ENCODE measurements at regions not wholly inside any gene's neighbourhood (a gene's known extent, or its start where the extent isn't known, plus 50 kb on each side); places are given as distances from the start of the nearest gene placed in this dataset.

- TF ChIP-seq ZNF280D (CRISPR knock-in tag; IDR thresholded peaks at IDR 0.05) (no peak), KLF13 (CRISPR knock-in tag; IDR thresholded peaks at IDR 0.05) (no peak)
Observed at GRCh38 chrX:7409866-7410265, 261.9 kb upstream of the PUDP start (continued).

GRCh38 chrX:7399373-7399772 lies 251.4 kb upstream of the PUDP start:
- DNase-seq (ENCODE audit: low spot score) = no peak
- H3K4me1 ChIP-seq (ENCODE audit: insufficient read depth, low read length) = no peaks in the 10 kb centered on the region
- H3K4me2 ChIP-seq (ENCODE audit: low read depth, low read length) = no peak overlapping the region
- 28% methylated on average over 2 of the region's 2 CpGs for WGBS (ENCODE audit: low lambda C conversion rate)
- TF ChIP-seq MEF2D (CRISPR knock-in tag; IDR thresholded peaks at IDR 0.05) (no peak), MED13 (CRISPR knock-in tag; IDR thresholded peaks at IDR 0.05) (no peak), CTCF (CRISPR knock-in tag; IDR thresholded peaks at IDR 0.05) (no peak)
- no TSS peak for BruUV-seq (replicated peaks)
- no peak for ATAC-seq
- no peak overlapping the region for H3K9ac ChIP-seq (ENCODE audit: insufficient read depth, low read depth, low read length)
- no peak for FAIRE-seq
- no peak overlapping the region for H3K4me3 ChIP-seq (replicated peaks in 1 of 3; ENCODE audit: insufficient read depth in 1 of 3, low read depth in 2 of 3, low read length in 3 of 3)
- intact Hi-C loops (cut with micrococcal nuclease; ENCODE audit: unreplicated experiment) (no loop called here), in situ Hi-C loops (cut with HindIII; ENCODE audit: extremely low pct_ligation_motif_present, low pct_unique_long_range_greater_than_20kb) (no loop called here)
- H3K36me3 ChIP-seq (replicated peaks in 1 of 2; ENCODE audit: control insufficient read depth in 1 of 2, insufficient read depth in 2 of 2, low read length in 2 of 2) = no peaks in the 10 kb centered on the region
- H4K20me1 ChIP-seq (ENCODE audit: insufficient read depth, low read length) = no peaks in the 10 kb centered on the region
- H2AFZ ChIP-seq (ENCODE audit: low read length) = no peak overlapping the region
- no peaks in the 10 kb centered on the region for H3K9me3 ChIP-seq (ENCODE audit: low read length)
- H3K27me3 ChIP-seq (ENCODE audit: control insufficient read depth in 1 of 2, insufficient read depth in 2 of 2, low read length in 2 of 2) = no peaks in the 10 kb centered on the region
- H3K27ac ChIP-seq (ENCODE audit: extremely low read length, insufficient read depth, low read length) = no peak overlapping the region
- ChIA-PET POLR2A (no interaction called here), CTCF (ENCODE audit: low intra/inter-chr PET ratio, low total read pairs) (no interaction called here)
- no peaks in the 10 kb centered on the region for H3K79me2 ChIP-seq (ENCODE audit: insufficient read depth, low read length)

Measured in HepG2 (cell line).